Activated B cell treated with CpG ODN at 0.5 μM for 24 hours (primary cell): ENCODE measurements at regions not wholly inside any gene's neighbourhood (a gene's known extent, or its start where the extent isn't known, plus 50 kb on each side); places are given as distances from the start of the nearest gene placed in this dataset.

Source experiments
- ATAC-seq: fragments of 200-7000 bp; cut with Tn5 transposase; one replicate; pipeline ENCODE4 v1.10.0; 2021; ENCODE audit warnings: low read depth, mild to moderate bottlenecking, moderate library complexity
- CTCF ChIA-PET: fragments of 350-600 bp; sonication (Branson Sonifier 250); formaldehyde crosslinking; loops from one replicate; lab custom pipeline; 2021; ENCODE audit warnings: antibody characterized with exemption; lab: Charles Lee
- POLR2A ChIA-PET: fragments of 350-600 bp; sonication (Branson Sonifier 250); formaldehyde crosslinking; loops from one replicate; lab custom pipeline; 2021; ENCODE audit warnings: antibody characterized with exemption; lab: Charles Lee
- DNase-seq: peaks from one replicate; pipeline ENCODE4 v3.0.0; 2022
- H3K27ac Mint-ChIP-seq: one replicate; pipeline ENCODE4 v1.8.0; 2020; ENCODE audit warnings: mixed read lengths
- H3K27me3 Mint-ChIP-seq: one replicate; pipeline ENCODE4 v1.8.0; 2021; ENCODE audit warnings: mixed read lengths
- H3K36me3 Mint-ChIP-seq: one replicate; pipeline ENCODE4 v1.8.0; 2021; ENCODE audit warnings: low read depth, mixed read lengths
- H3K4me1 Mint-ChIP-seq: one replicate; pipeline ENCODE4 v1.8.0; 2021; ENCODE audit warnings: mixed read lengths
- H3K4me3 Mint-ChIP-seq: one replicate; pipeline ENCODE4 v1.8.0; 2020; ENCODE audit warnings: mild to moderate bottlenecking, mixed read lengths
- H3K9me3 Mint-ChIP-seq: one replicate; pipeline ENCODE4 v1.8.0; 2020; ENCODE audit warnings: mixed read lengths
- intact Hi-C: fragments of 100-400 bp; cut with micrococcal nuclease; formaldehyde crosslinking; loops from one replicate; pipeline ENCODE4 v1.15.1; 2024
- TF ChIP-seq, protein P1 (sequence below): fragments of 200-600 bp; IDR thresholded peaks from one replicate; pipeline ENCODE4 v1.8.0; 2022; ENCODE audit warnings: antibody characterized with exemption, mild to moderate bottlenecking

DNA sequence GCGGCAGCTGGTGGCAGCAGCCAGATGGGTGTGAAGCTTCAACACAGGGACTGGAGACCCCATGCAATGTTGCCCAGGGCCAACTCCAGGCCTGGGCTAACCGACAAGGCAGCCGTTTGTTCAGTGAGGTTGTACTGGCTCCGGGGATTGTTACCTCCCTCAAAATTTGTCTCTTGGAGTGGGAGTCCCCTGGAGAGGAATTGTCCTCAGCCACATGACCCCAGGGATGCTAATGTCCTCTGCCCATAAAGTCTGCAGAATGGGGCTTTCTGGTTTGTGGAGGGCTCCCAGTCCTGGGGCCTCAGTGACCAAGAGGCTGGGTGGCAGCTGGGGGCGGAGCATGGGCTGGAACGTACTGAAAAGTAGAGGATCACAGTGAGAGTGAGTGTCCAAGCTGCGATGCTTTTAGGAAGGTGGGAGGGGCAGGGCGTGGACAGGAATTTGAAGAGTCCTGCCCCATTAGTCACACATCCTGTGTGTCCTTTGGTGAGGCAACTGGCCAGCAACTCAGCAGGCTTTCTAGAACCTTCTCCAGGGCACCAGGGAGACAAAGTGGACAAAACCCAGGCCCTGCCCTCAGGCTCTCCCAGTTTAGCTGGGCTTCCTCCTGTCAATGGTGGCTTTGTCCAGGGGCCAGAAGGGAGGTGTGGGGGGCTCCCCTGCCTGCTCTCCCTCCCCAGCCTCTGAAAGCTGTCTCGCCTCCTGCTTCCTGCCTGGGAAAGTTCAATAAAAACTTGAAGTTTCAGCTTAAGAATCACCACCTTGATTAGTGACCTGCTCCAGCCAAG lies 114.0 kb downstream of the NSG2 start:
- intact Hi-C loops, result no loop called here
- ATAC-seq (no peak), DNase-seq (no peak)
- H3K4me1 Mint-ChIP-seq, result no peaks in the 10 kb centered on the region
- H3K9me3 Mint-ChIP-seq, result peaks cover 18% of the 10 kb centered on the region
- H3K27me3 Mint-ChIP-seq, result no peaks in the 10 kb centered on the region
- no peak overlapping the region for H3K27ac Mint-ChIP-seq
- H3K36me3 Mint-ChIP-seq, result no peaks in the 10 kb centered on the region
- ChIA-PET POLR2A (no interaction called here), CTCF (no interaction called here)
- no peak overlapping the region for H3K4me3 Mint-ChIP-seq
- TF ChIP-seq, protein P1, sequence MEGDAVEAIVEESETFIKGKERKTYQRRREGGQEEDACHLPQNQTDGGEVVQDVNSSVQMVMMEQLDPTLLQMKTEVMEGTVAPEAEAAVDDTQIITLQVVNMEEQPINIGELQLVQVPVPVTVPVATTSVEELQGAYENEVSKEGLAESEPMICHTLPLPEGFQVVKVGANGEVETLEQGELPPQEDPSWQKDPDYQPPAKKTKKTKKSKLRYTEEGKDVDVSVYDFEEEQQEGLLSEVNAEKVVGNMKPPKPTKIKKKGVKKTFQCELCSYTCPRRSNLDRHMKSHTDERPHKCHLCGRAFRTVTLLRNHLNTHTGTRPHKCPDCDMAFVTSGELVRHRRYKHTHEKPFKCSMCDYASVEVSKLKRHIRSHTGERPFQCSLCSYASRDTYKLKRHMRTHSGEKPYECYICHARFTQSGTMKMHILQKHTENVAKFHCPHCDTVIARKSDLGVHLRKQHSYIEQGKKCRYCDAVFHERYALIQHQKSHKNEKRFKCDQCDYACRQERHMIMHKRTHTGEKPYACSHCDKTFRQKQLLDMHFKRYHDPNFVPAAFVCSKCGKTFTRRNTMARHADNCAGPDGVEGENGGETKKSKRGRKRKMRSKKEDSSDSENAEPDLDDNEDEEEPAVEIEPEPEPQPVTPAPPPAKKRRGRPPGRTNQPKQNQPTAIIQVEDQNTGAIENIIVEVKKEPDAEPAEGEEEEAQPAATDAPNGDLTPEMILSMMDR, result no peak

DNA sequence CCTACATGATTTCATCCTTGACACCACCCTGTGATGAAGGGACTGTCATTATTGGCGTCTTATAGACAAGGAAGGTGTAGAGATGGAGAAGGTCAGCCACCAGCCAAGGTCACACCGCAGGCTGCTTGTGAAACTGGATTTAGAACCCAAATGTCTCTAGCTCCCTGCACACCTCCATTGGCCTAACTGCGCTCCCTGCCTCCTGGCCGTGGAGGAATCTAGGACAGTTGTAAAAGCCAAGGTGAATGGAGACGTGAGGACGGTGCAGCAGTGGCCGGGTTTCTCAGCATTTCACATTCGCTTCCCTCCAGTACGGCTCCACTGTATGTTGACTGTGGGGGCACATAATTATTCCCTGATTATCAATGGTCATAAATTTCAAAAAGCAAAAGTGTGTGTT lies 119.9 kb downstream of the NSG2 start:
- ATAC-seq, result no peak
- Mint-ChIP-seq H3K4me3 (no peak overlapping the region), H3K36me3 (no peaks in the 10 kb centered on the region), H3K4me1 (no peaks in the 10 kb centered on the region), H3K27ac (no peak overlapping the region), H3K27me3 (no peaks in the 10 kb centered on the region), H3K9me3 (peaks cover 9% of the 10 kb centered on the region)
- intact Hi-C loops, result no loop called here
- DNase-seq, result no peak
- ChIA-PET POLR2A (no interaction called here), CTCF (no interaction called here)
- TF ChIP-seq, protein P1, result no peak

DNA sequence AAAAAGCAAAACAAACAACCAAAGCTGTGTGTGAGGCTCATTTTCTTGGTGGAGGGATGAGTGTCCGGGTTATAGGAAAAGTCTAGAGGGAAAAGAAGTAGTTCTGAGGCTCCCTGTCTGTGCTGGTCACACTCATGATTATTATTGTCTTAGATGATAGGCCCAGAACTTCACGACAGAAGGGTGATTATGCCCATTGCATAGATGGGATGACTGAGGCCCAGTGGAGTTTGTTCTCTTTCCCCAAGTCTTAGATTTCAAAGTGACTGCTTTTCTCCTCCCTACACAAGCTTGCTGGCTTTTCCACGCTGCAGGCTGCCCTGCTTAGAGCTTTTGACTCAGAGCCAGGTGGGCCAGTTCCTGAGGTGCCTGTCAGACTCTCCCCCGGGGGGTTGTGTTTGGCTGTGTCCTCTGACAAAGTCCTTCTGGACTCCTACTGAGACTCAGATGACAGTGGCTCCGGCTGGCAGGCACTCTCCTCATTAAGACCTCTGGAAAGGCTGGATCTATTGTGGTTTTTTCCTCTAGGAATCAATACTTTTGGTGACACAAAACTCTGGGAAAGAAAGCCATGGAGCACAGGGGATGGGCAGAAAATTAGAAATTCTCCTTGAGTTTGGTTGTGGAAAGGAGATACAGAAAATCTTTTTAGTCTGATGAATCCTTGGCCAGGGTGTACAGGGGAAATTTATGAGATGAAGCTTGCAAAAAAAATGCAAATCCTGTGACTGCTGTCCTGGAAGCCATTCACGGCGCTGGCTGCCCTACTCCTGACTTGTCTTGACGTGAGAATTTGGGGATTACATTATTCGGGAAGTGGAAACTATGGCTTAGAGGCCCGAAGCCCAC lies 120.9 kb downstream of the NSG2 start:
- DNase-seq, result no peak
- no peaks in the 10 kb centered on the region for H3K4me1 Mint-ChIP-seq
- CTCF ChIA-PET, result no interaction called here
- TF ChIP-seq, protein P1, result no peak
- H3K27me3 Mint-ChIP-seq, result peaks cover 3% of the 10 kb centered on the region
- H3K4me3 Mint-ChIP-seq, result no peak overlapping the region
- H3K27ac Mint-ChIP-seq, result no peak overlapping the region
- POLR2A ChIA-PET, result no interaction called here
- intact Hi-C loops, result no loop called here
- ATAC-seq, result no peak
- H3K9me3 Mint-ChIP-seq, result peaks cover 9% of the 10 kb centered on the region
- H3K36me3 Mint-ChIP-seq, result no peaks in the 10 kb centered on the region

DNA sequence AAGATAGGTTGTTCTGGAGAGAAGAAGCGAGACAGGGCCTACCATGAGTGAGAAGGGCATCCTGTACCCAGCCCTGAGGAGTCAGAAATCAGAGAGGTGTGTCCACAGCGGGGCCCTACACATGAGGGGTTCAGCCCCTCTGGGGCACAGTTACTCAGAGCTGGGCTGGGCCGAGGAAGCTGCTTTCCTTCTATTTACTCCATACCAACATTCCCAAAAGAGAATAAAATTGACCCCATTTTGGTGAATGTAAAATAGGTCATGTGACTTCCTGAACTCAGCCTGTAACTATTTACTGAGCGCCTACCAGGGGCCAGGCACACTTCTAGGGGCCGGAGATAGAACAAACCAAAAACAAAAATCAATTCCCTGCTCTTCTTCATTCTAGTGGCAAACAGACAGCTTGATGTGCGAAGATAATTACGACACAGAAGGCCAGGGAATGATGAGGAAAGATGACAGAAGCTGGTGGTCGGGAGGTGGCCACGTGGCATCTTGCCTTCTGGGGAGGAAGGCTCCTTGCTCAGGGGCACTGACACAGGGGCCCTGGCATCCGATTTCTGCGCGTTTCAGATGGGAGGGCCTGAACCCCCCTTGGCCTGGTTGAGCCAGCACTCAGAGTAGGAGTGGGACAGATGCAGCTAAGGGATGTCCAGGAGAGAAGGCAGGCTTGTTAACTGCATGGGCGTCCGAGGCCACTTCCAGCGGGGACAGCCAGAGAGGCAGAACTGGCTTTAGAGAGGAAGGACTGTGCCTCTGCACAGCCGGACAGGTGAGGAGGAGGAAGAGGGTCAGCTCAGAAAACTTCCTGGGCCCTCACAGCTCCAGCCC lies 121.8 kb downstream of the NSG2 start:
- no peak for DNase-seq
- ChIA-PET POLR2A (no interaction called here), CTCF (no interaction called here)
- Mint-ChIP-seq H3K36me3 (no peaks in the 10 kb centered on the region), H3K9me3 (peaks cover 9% of the 10 kb centered on the region), H3K4me1 (no peaks in the 10 kb centered on the region), H3K27ac (no peak overlapping the region), H3K27me3 (peaks cover 3% of the 10 kb centered on the region), H3K4me3 (no peak overlapping the region)
- TF ChIP-seq, protein P1, result no peak
- ATAC-seq, result no peak
- intact Hi-C loops, result no loop called here
